ENCODE measurements at regions not wholly inside any gene's neighbourhood (a gene's known extent, or its start where the extent isn't known, plus 50 kb on each side); places are given as distances from the start of the nearest gene placed in this dataset.

GRCh38 chr18:40760251-40760650 is 1194.8 kb upstream of the PIK3C3 start:
- no peak for DNase-seq (ENCODE audit: low spot score in 2 of 2)
- Histone ChIP-seq H3K4me3 (no peak overlapping the region), H3K36me3 (replicated peaks) (no peaks in the 10 kb centered on the region), H3K27me3 (ENCODE audit: low read depth) (no peaks in the 10 kb centered on the region), H3K4me1 (no peaks in the 10 kb centered on the region), H3K9me3 (no peaks in the 10 kb centered on the region)
- in situ Hi-C loops (cut with MboI; ENCODE audit: low sequenced_read_pairs) = no loop called here

DNA sequence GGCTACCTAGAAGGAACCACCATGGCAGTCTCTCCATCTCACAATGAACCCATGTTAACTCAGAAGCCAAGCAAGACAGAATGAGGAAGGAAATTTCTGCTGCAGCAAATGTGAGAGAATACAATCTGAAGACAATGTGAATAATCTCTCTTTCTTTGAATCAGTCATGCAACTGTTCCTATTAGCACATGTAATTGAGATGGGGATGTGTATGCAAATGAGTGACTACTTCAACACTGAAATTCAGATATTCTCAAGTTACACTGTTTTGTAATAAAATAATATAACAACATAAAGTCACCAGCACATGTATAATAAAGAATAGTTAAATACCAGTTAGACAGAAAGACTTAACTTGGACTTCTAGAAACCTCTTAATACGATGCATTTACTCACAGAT is 1200.6 kb upstream of the PIK3C3 start:
- Histone ChIP-seq H3K36me3 (replicated peaks) (no peaks in the 10 kb centered on the region), H3K9me3 (no peaks in the 10 kb centered on the region), H3K4me1 (no peaks in the 10 kb centered on the region), H3K27me3 (ENCODE audit: low read depth) (no peaks in the 10 kb centered on the region), H3K4me3 (no peak overlapping the region)
- in situ Hi-C loops (cut with MboI; ENCODE audit: low sequenced_read_pairs) = no loop called here
- no peak for DNase-seq (ENCODE audit: low spot score in 2 of 2)

GRCh38 chr18:40752316-40752715 is 1202.7 kb upstream of the PIK3C3 start:
- Histone ChIP-seq H3K4me1 (no peaks in the 10 kb centered on the region), H3K4me3 (no peak overlapping the region), H3K9me3 (no peaks in the 10 kb centered on the region), H3K36me3 (replicated peaks) (no peaks in the 10 kb centered on the region), H3K27me3 (ENCODE audit: low read depth) (no peaks in the 10 kb centered on the region)
- in situ Hi-C loops (cut with MboI; ENCODE audit: low sequenced_read_pairs) = no loop called here
- DNase-seq (ENCODE audit: low spot score in 2 of 2) = no peak

DNA sequence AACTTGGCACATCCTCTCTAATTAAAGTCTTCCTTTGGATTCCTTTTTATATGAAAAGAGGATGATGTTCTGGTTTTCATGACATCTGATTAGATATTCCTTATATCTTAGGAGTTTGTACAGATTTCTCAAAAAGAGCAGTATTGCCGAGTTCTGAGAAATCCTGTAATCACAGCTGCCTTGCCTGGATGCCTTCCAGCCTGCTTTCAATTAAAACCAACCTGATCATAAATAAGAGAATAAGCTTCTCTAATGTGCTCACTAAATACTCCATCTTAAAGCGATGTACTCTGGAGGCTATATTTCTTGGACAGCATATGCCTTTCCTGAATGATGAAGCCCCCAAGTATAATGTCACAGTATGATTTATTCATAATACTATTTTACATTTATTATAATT is 1203.8 kb upstream of the PIK3C3 start:
- no peak for DNase-seq (ENCODE audit: low spot score in 2 of 2)
- in situ Hi-C loops (cut with MboI; ENCODE audit: low sequenced_read_pairs) = no loop called here
- no peaks in the 10 kb centered on the region for H3K27me3 ChIP-seq (ENCODE audit: low read depth)
- no peak overlapping the region for H3K4me3 ChIP-seq
- no peaks in the 10 kb centered on the region for H3K36me3 ChIP-seq (replicated peaks)
- no peaks in the 10 kb centered on the region for H3K4me1 ChIP-seq
- H3K9me3 ChIP-seq = no peaks in the 10 kb centered on the region

DNA sequence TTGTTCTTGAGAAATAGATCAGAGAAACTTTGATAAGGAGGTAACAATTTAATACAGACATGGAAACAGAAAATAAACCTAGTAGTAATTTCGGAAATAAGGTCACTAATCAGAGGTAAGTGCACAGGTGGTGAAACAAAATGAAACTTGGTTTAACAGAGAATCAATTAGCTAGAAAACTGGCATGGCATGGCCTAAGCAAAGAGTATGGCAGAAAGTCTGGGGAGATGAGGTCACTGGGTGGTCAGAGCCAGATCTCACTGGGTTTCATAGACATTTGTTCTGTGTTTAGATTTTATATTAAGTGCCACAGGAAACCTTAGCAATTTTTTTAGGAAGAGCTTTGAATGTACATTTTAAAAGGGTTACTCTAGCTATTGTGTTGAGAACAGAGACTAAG is 1216.0 kb upstream of the PIK3C3 start:
- Histone ChIP-seq H3K36me3 (replicated peaks) (no peaks in the 10 kb centered on the region), H3K9me3 (no peaks in the 10 kb centered on the region), H3K4me3 (no peak overlapping the region), H3K27me3 (ENCODE audit: low read depth) (no peaks in the 10 kb centered on the region), H3K4me1 (no peaks in the 10 kb centered on the region)
- no peak for DNase-seq (ENCODE audit: low spot score in 2 of 2)
- in situ Hi-C loops (cut with MboI; ENCODE audit: low sequenced_read_pairs) = no loop called here

- H3K9me3 ChIP-seq = no peaks in the 10 kb centered on the region
- H3K4me1 ChIP-seq = no peaks in the 10 kb centered on the region
- H3K36me3 ChIP-seq (replicated peaks) = no peaks in the 10 kb centered on the region
- in situ Hi-C loops (cut with MboI; ENCODE audit: low sequenced_read_pairs) = no loop called here
- H3K27me3 ChIP-seq (ENCODE audit: low read depth) = no peaks in the 10 kb centered on the region
- no peak overlapping the region for H3K4me3 ChIP-seq
- no peak for DNase-seq (ENCODE audit: low spot score in 2 of 2)
Measured at GRCh38 chr18:40738321-40738880, 1216.6 kb upstream of the PIK3C3 start.

- no peaks in the 10 kb centered on the region for H3K36me3 ChIP-seq (replicated peaks)
- no peaks in the 10 kb centered on the region for H3K4me1 ChIP-seq
- H3K9me3 ChIP-seq = no peaks in the 10 kb centered on the region
- no peaks in the 10 kb centered on the region for H3K27me3 ChIP-seq (ENCODE audit: low read depth)
- DNase-seq (ENCODE audit: low spot score in 2 of 2) = no peak
- in situ Hi-C loops (cut with MboI; ENCODE audit: low sequenced_read_pairs) = no loop called here
- H3K4me3 ChIP-seq = no peak overlapping the region
Measured at GRCh38 chr18:40708726-40709125, 1246.3 kb upstream of the PIK3C3 start.

GRCh38 chr18:40707797-40708196 is 1247.2 kb upstream of the PIK3C3 start:
- in situ Hi-C loops (cut with MboI; ENCODE audit: low sequenced_read_pairs) = no loop called here
- no peak overlapping the region for H3K4me3 ChIP-seq
- no peaks in the 10 kb centered on the region for H3K36me3 ChIP-seq (replicated peaks)
- DNase-seq (ENCODE audit: low spot score in 2 of 2) = no peak
- H3K9me3 ChIP-seq = no peaks in the 10 kb centered on the region
- H3K4me1 ChIP-seq = no peaks in the 10 kb centered on the region
- no peaks in the 10 kb centered on the region for H3K27me3 ChIP-seq (ENCODE audit: low read depth)

DNA sequence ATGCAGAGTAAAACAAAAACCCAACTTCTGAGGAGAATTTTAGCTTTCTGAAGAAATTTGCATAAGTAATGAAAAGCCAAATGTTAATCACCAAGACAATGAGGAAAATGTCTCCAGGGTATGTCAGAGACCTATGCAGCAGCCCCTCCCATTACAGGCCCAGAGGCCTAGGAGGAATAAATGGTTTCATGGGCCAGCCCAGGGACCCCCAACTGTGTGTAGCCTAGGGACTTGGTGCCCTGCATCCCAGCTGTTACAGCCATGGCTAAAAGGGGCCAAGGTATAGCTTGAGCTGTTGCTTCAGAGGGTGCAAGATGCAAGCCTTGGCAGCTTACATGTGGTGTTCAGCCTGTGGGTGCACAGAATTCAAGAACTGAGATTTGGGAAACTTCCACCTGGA is 1256.9 kb upstream of the PIK3C3 start:
- in situ Hi-C loops (cut with MboI; ENCODE audit: low sequenced_read_pairs) = no loop called here
- H3K36me3 ChIP-seq (replicated peaks) = no peaks in the 10 kb centered on the region
- no peaks in the 10 kb centered on the region; the same call in 1 of the 2 replicates for H3K9me3 ChIP-seq
- DNase-seq (ENCODE audit: low spot score in 2 of 2) = no peak
- no peaks in the 10 kb centered on the region for H3K4me1 ChIP-seq
- no peak overlapping the region for H3K4me3 ChIP-seq
- no peaks in the 10 kb centered on the region for H3K27me3 ChIP-seq (ENCODE audit: low read depth)

- in situ Hi-C loops (cut with MboI; ENCODE audit: low sequenced_read_pairs) = no loop called here
- Histone ChIP-seq H3K4me3 (no peak overlapping the region), H3K4me1 (no peaks in the 10 kb centered on the region), H3K27me3 (ENCODE audit: low read depth) (no peaks in the 10 kb centered on the region), H3K9me3 (no peaks in the 10 kb centered on the region; the same call in 1 of the 2 replicates), H3K36me3 (replicated peaks) (no peaks in the 10 kb centered on the region)
- no peak for DNase-seq (ENCODE audit: low spot score in 2 of 2)
Measured at GRCh38 chr18:40695526-40695925, 1259.5 kb upstream of the PIK3C3 start.

- H3K4me1 ChIP-seq = peaks cover 4% of the 10 kb centered on the region; the same call in 1 of the 2 replicates
- DNase-seq (ENCODE audit: low spot score in 2 of 2) = no peak
- H3K9me3 ChIP-seq = no peaks in the 10 kb centered on the region
- H3K36me3 ChIP-seq (replicated peaks) = no peaks in the 10 kb centered on the region
- in situ Hi-C loops (cut with MboI; ENCODE audit: low sequenced_read_pairs) = no loop called here
- H3K27me3 ChIP-seq (ENCODE audit: low read depth) = no peaks in the 10 kb centered on the region
- no peak overlapping the region for H3K4me3 ChIP-seq
Measured at GRCh38 chr18:40692871-40693270, 1262.2 kb upstream of the PIK3C3 start.

DNA sequence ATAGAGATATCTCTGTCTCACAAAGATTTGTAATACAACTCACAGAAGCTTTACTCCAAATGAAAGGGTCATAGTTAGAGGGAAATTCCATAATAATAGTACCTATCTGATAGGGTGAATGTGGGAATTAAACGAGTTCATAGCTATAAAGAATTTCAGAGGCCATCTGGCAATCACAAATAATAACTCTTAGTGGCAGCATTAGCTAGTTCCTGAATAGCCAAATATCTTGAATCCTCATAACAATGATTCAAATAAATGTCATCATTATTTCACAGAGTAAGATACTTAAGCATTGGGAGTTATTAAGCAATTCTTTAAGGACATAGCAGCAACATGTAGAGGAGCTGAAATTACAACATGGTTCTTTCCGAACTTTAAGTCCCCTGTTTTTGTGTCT is 1265.0 kb upstream of the PIK3C3 start:
- DNase-seq (ENCODE audit: low spot score in 2 of 2) = no peak
- in situ Hi-C loops (cut with MboI; ENCODE audit: low sequenced_read_pairs) = no loop called here
- Histone ChIP-seq H3K36me3 (replicated peaks) (no peaks in the 10 kb centered on the region), H3K9me3 (no peaks in the 10 kb centered on the region), H3K27me3 (ENCODE audit: low read depth) (no peaks in the 10 kb centered on the region), H3K4me3 (no peak overlapping the region), H3K4me1 (peaks cover 8% of the 10 kb centered on the region)

GRCh38 chr18:40687399-40687798 is 1267.6 kb upstream of the PIK3C3 start:
- Histone ChIP-seq H3K4me3 (no peak overlapping the region), H3K4me1 (peaks cover 8% of the 10 kb centered on the region), H3K36me3 (replicated peaks) (no peaks in the 10 kb centered on the region), H3K27me3 (ENCODE audit: low read depth) (no peaks in the 10 kb centered on the region), H3K9me3 (no peaks in the 10 kb centered on the region)
- peak in 1 of 2 experiments; percentile 6 for DNase-seq (ENCODE audit: low spot score in 2 of 2)
- in situ Hi-C loops (cut with MboI; ENCODE audit: low sequenced_read_pairs) = no loop called here

GRCh38 chr18:40686836-40687235 is 1268.2 kb upstream of the PIK3C3 start:
- H3K4me1 ChIP-seq = peaks cover 8% of the 10 kb centered on the region
- DNase-seq (ENCODE audit: low spot score in 2 of 2) = peak in 1 of 2 experiments; percentile 9
- no peak overlapping the region for H3K4me3 ChIP-seq
- H3K27me3 ChIP-seq (ENCODE audit: low read depth) = no peaks in the 10 kb centered on the region
- in situ Hi-C loops (cut with MboI; ENCODE audit: low sequenced_read_pairs) = no loop called here
- no peaks in the 10 kb centered on the region for H3K9me3 ChIP-seq
- no peaks in the 10 kb centered on the region for H3K36me3 ChIP-seq (replicated peaks)

GRCh38 chr18:40685219-40685618 is 1269.8 kb upstream of the PIK3C3 start:
- no peak for DNase-seq (ENCODE audit: low spot score in 2 of 2)
- Histone ChIP-seq H3K36me3 (replicated peaks) (no peaks in the 10 kb centered on the region), H3K4me1 (peaks cover 8% of the 10 kb centered on the region), H3K4me3 (no peak overlapping the region), H3K27me3 (ENCODE audit: low read depth) (no peaks in the 10 kb centered on the region), H3K9me3 (no peaks in the 10 kb centered on the region)
- in situ Hi-C loops (cut with MboI; ENCODE audit: low sequenced_read_pairs) = no loop called here
